B cell (primary cell): ENCODE measurements at regions not wholly inside any gene's neighbourhood (a gene's known extent, or its start where the extent isn't known, plus 50 kb on each side); places are given as distances from the start of the nearest gene placed in this dataset.

Experiments
- ATAC-seq: fragments of 200-7000 bp; cut with Tn5 transposase; one replicate; pipeline ENCODE4 v1.10.0; 2021; ENCODE audit warnings: low read depth, mild to moderate bottlenecking, moderate number of reproducible peaks, moderate library complexity
- CTCF ChIA-PET: fragments of 350-600 bp; sonication (Branson Sonifier 250); formaldehyde crosslinking; loops from one replicate; lab custom pipeline; 2021; ENCODE audit warnings: antibody characterized with exemption, inconsistent platforms; lab: Charles Lee
- POLR2A ChIA-PET: fragments of 350-600 bp; sonication (Branson Sonifier 250); formaldehyde crosslinking; loops from one replicate; lab custom pipeline; 2021; ENCODE audit warnings: antibody characterized with exemption; lab: Charles Lee
- DNase-seq: peaks from one replicate; pipeline ENCODE4 v3.0.0; 2013
- H2AFZ ChIP-seq: 2 replicates; pipeline ENCODE4 v1.6.1; 2012; ENCODE audit warnings: mild to moderate bottlenecking, low read depth, low read length; ENCODE audit not compliant: insufficient read depth, poor library complexity, severe bottlenecking
- H3K27ac ChIP-seq, 2 donors: 1 replicate in 1 of 2; 2 replicates in 1 of 2; pipeline ENCODE4 v1.5.1; 2012 to 2013; ENCODE audit warnings: low read length in 2 of 2, mild to moderate bottlenecking in 2 of 2, moderate library complexity in 1 of 2
- H3K27me3 ChIP-seq, 4 experiments: fragments of 200-600 bp in 1 of 4; sonication (generic) in 1 of 4; replicated peaks in 1 of 4; 1 replicate in 2 of 4; 2 replicates in 2 of 4; pipeline versions ENCODE4 v1.6.1 to v1.7.0; 2013 to 2016; ENCODE audit warnings: low read length in 3 of 4, mild to moderate bottlenecking in 2 of 4, mixed read lengths in 1 of 4, moderate library complexity in 1 of 4; ENCODE audit not compliant: insufficient read depth in 4 of 4, control insufficient read depth in 3 of 4; ENCODE audit errors: control extremely low read depth in 1 of 4
- H3K36me3 ChIP-seq, 2 experiments: replicated peaks in 1 of 2; 1 replicate in 1 of 2; 2 replicates in 1 of 2; pipeline versions ENCODE4 v1.6.1 to v1.7.1; 2013; ENCODE audit warnings: low read length in 1 of 2; ENCODE audit not compliant: insufficient read depth in 2 of 2, control insufficient read depth in 1 of 2; ENCODE audit errors: control extremely low read depth in 1 of 2, extremely low read depth in 1 of 2
- H3K4me1 ChIP-seq, 2 donors: fragments of 200-600 bp in 1 of 2; sonication (generic) in 1 of 2; 1 replicate in 1 of 2; 2 replicates in 1 of 2; pipeline versions ENCODE4 v1.5.1 to v1.6.1; 2013 to 2017; ENCODE audit warnings: low read length in 2 of 2; ENCODE audit not compliant: control insufficient read depth in 2 of 2, insufficient read depth in 2 of 2
- H3K4me2 ChIP-seq: replicated peaks from 2 replicates; pipeline ENCODE3; 2012; ENCODE audit warnings: mild to moderate bottlenecking, low read depth, low read length; ENCODE audit not compliant: poor library complexity, severe bottlenecking
- H3K4me3 ChIP-seq, 5 experiments: fragments of 200-600 bp in 1 of 5; sonication (generic) in 1 of 5; 1 replicate in 3 of 5; 2 replicates in 2 of 5; pipeline versions ENCODE4 v1.5.1 to v1.7.0; 2011 to 2016; ENCODE audit warnings: low read length in 4 of 5, mild to moderate bottlenecking in 4 of 5, low read depth in 2 of 5, control low read depth in 1 of 5, moderate library complexity in 1 of 5; ENCODE audit not compliant: insufficient read depth in 1 of 5; ENCODE audit errors: control extremely low read depth in 1 of 5, extremely low read depth in 1 of 5
- H3K79me2 ChIP-seq: fragments of 200-600 bp; sonication (generic); one replicate; pipeline ENCODE4 v1.6.0; 2016; ENCODE audit warnings: low read length; ENCODE audit not compliant: control insufficient read depth, insufficient read depth
- H3K9ac ChIP-seq: fragments of 200-600 bp; sonication (generic); 2 replicates; pipeline ENCODE4 v1.6.1; 2017; ENCODE audit warnings: mild to moderate bottlenecking, low read length, moderate library complexity
- H3K9me3 ChIP-seq, 3 donors: one replicate each; pipeline versions ENCODE4 v1.6.1 to v1.7.1; 2013; ENCODE audit warnings: low read length in 2 of 3; ENCODE audit not compliant: control insufficient read depth in 2 of 3, insufficient read depth in 1 of 3; ENCODE audit errors: control extremely low read depth in 1 of 3
- H4K20me1 ChIP-seq: 2 replicates; pipeline ENCODE4 v1.6.0; 2012; ENCODE audit warnings: mild to moderate bottlenecking, low read length; ENCODE audit not compliant: insufficient read depth, control insufficient read depth, poor library complexity, severe bottlenecking
- H3K27ac Mint-ChIP-seq: one replicate; pipeline ENCODE4 v1.8.0; 2021; ENCODE audit warnings: mixed read lengths
- H3K27me3 Mint-ChIP-seq: one replicate; pipeline ENCODE4 v1.8.0; 2021; ENCODE audit warnings: mixed read lengths
- H3K4me1 Mint-ChIP-seq: one replicate; pipeline ENCODE4 v1.8.0; 2021; ENCODE audit warnings: mixed read lengths
- H3K4me3 Mint-ChIP-seq: one replicate; pipeline ENCODE4 v1.8.0; 2021; ENCODE audit warnings: mixed read lengths
- H3K9me3 Mint-ChIP-seq: one replicate; pipeline ENCODE4 v1.8.0; 2022; ENCODE audit warnings: mixed read lengths; ENCODE audit not compliant: insufficient read depth
- CTCF ChIP-seq: fragments of 200-600 bp; IDR thresholded peaks from one replicate; pipeline ENCODE4 v1.8.0; 2022; ENCODE audit warnings: antibody characterized with exemption, mild to moderate bottlenecking
- EZH2 ChIP-seq: IDR thresholded peaks from 2 replicates; pipeline ENCODE4 v1.6.1; 2012; ENCODE audit warnings: borderline replicate concordance, low read depth, mild to moderate bottlenecking, moderate library complexity, low read length; ENCODE audit not compliant: insufficient read depth, poor library complexity, severe bottlenecking
- WGBS: methylation state at CpG from one replicate; pipeline ENCODE4 v1.1.5; 2013; ENCODE audit warnings: missing lambda C conversion rate; ENCODE audit not compliant: insufficient coverage; 5-methylcytosine and 5-hydroxymethylcytosine counted together
- intact Hi-C: fragments of 100-400 bp; cut with micrococcal nuclease; formaldehyde crosslinking; loops from one replicate; pipeline ENCODE4 v1.10.0; 2022

DNA sequence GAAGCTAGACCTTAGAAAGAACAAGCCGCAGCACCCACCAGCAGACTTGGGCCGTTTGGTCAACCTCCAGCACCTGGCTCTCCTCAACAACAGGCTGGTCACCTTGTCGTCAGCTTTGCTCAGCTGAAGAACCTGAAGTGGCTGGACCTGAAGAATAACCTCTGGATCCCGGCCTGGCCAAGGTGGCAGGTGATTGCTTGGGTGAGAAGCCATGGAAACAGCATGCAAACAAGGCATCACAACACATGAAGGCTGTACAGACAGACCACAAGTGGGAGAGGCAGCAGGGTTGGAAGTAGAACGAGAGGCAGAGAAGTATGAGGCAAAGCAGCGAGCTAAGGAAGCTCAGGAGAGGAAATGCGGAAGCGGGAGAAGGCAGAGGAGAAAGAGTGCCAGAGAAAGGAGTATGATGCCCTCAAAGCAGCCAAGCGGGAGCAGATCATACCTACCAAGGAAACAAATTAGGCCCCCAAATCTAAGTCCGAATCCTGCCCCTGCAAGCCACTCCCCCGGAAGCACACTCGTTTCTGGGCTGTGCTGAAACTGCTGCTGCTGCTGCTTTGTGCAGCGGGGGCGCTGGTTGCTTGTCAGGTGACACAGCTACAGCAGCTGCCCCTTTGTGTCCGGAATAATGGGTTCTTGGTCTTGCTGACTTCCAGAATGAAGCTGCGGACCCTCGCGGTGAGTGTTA is 121.6 kb upstream of the LGSN start:
- H3K27me3 Mint-ChIP-seq: no peaks in the 10 kb centered on the region
- 89% methylated on average over 16 of the region's 18 CpGs for WGBS
- ChIA-PET CTCF (no interaction called here), POLR2A (no interaction called here)
- Histone ChIP-seq H3K4me2 (peak overlapping the region; percentile 6), H4K20me1 (no peaks in the 10 kb centered on the region), H3K27me3 (no peaks in the 10 kb centered on the region), H3K79me2 (no peaks in the 10 kb centered on the region), H3K9ac (no peak overlapping the region), H3K9me3 (peaks cover 0 to 23% (median 0%) of the 10 kb centered on the region in 3 donors), H3K36me3 (no peaks in the 10 kb centered on the region), H3K27ac (no peak overlapping the region), H3K4me1 (no peaks in the 10 kb centered on the region), H2AFZ (no peak overlapping the region), H3K4me3 (peak overlapping the region in 2 of 5 experiments; percentile 39 to 45)
- intact Hi-C loops: no loop called here
- DNase-seq (peak; percentile 14), ATAC-seq (no peak)
- peak overlapping the region; percentile 51 for H3K4me3 Mint-ChIP-seq
- no peaks in the 10 kb centered on the region for H3K4me1 Mint-ChIP-seq
- no peak overlapping the region for H3K27ac Mint-ChIP-seq
- TF ChIP-seq EZH2 (no peak), CTCF (no peak)
- no peaks in the 10 kb centered on the region for H3K9me3 Mint-ChIP-seq

- Mint-ChIP-seq H3K27me3 (no peaks in the 10 kb centered on the region), H3K9me3 (no peaks in the 10 kb centered on the region), H3K4me3 (no peak overlapping the region), H3K4me1 (no peaks in the 10 kb centered on the region), H3K27ac (no peak overlapping the region)
- WGBS: 95% methylated on average over 19 of the region's 20 CpGs
- CTCF ChIA-PET: interaction anchor here (0.6 kb wide), 1 partner anchor 318 kb away, joined by 5 read pairs; no protein-coding TSS in a partner anchor
- no peaks in the 10 kb centered on the region for H4K20me1 ChIP-seq
- no peak overlapping the region for H2AFZ ChIP-seq
- ATAC-seq (no peak), DNase-seq (no peak)
- H3K4me2 ChIP-seq: no peak overlapping the region
- H3K9me3 ChIP-seq: peaks cover 0 to 23% (median 0%) of the 10 kb centered on the region in 3 donors
- no peaks in the 10 kb centered on the region for H3K79me2 ChIP-seq
- TF ChIP-seq EZH2 (no peak), CTCF (no peak)
- no peak overlapping the region for H3K9ac ChIP-seq
- H3K27ac ChIP-seq: no peak overlapping the region
- H3K36me3 ChIP-seq: no peaks in the 10 kb centered on the region
- POLR2A ChIA-PET: no interaction called here
- H3K4me1 ChIP-seq: no peaks in the 10 kb centered on the region
- H3K27me3 ChIP-seq: no peaks in the 10 kb centered on the region
- intact Hi-C loops: no loop called here
- no peak overlapping the region for H3K4me3 ChIP-seq
Observed at GRCh38 chr6:63442870-63443269, 123.1 kb upstream of the LGSN start.
